Stomach smooth muscle (tissue), 2 donors: ENCODE measurements at regions not wholly inside any gene's neighbourhood (a gene's known extent, or its start where the extent isn't known, plus 50 kb on each side); places are given as distances from the start of the nearest gene placed in this dataset.

Experiments
- H3K27ac ChIP-seq: one replicate; pipeline ENCODE4 v1.7.0; 2013; ENCODE audit warnings: mild to moderate bottlenecking, low read length, inconsistent platforms
- H3K27me3 ChIP-seq, 2 donors: one replicate each; pipeline ENCODE4 v1.7.0; 2013; ENCODE audit warnings: low read length in 2 of 2; ENCODE audit not compliant: insufficient read depth in 2 of 2, control insufficient read depth in 1 of 2
- H3K36me3 ChIP-seq, 2 donors: one replicate each; pipeline ENCODE4 v1.7.0; 2013; ENCODE audit warnings: low read length in 2 of 2; ENCODE audit not compliant: control insufficient read depth in 2 of 2, insufficient read depth in 2 of 2
- H3K4me1 ChIP-seq: one replicate; pipeline ENCODE4 v1.7.0; 2013; ENCODE audit warnings: low read length; ENCODE audit not compliant: control insufficient read depth, insufficient read depth
- H3K4me3 ChIP-seq, 2 donors: one replicate each; pipeline ENCODE4 v1.7.0; 2013; ENCODE audit warnings: low read length in 2 of 2
- H3K9ac ChIP-seq, 2 donors: one replicate each; pipeline ENCODE4 v1.7.0; 2013; ENCODE audit warnings: low read length in 2 of 2, mild to moderate bottlenecking in 1 of 2
- H3K9me3 ChIP-seq, 2 donors: one replicate each; pipeline ENCODE4 v1.7.0; 2013; ENCODE audit warnings: low read length in 2 of 2; ENCODE audit not compliant: control insufficient read depth in 2 of 2
- donor health status: healthy.
- donor health status: Pancreatic carcinoma.

GRCh38 chr2:191738003-191738402, 60.1 kb downstream of the NABP1 start:
- Histone ChIP-seq H3K9me3 (no peaks in the 10 kb centered on the region), H3K4me3 (no peak overlapping the region), H3K4me1 (no peaks in the 10 kb centered on the region), H3K27me3 (no peaks in the 10 kb centered on the region), H3K9ac (no peak overlapping the region), H3K36me3 (no peaks in the 10 kb centered on the region), H3K27ac (no peak overlapping the region)

GRCh38 chr2:191738667-191739066, 60.7 kb downstream of the NABP1 start:
- H3K27ac ChIP-seq, result no peak overlapping the region
- no peak overlapping the region for H3K4me3 ChIP-seq
- H3K27me3 ChIP-seq, result no peaks in the 10 kb centered on the region
- no peaks in the 10 kb centered on the region for H3K4me1 ChIP-seq
- no peak overlapping the region for H3K9ac ChIP-seq
- no peaks in the 10 kb centered on the region for H3K9me3 ChIP-seq
- no peaks in the 10 kb centered on the region for H3K36me3 ChIP-seq

GRCh38 chr2:191739194-191739593, 61.3 kb downstream of the NABP1 start:
- H3K27me3 ChIP-seq, result no peaks in the 10 kb centered on the region
- no peak overlapping the region for H3K9ac ChIP-seq
- no peaks in the 10 kb centered on the region for H3K36me3 ChIP-seq
- no peak overlapping the region for H3K4me3 ChIP-seq
- H3K4me1 ChIP-seq, result no peaks in the 10 kb centered on the region
- no peak overlapping the region for H3K27ac ChIP-seq
- no peaks in the 10 kb centered on the region for H3K9me3 ChIP-seq

GRCh38 chr2:191740016-191740419, 62.1 kb downstream of the NABP1 start:
- Histone ChIP-seq H3K4me3 (no peak overlapping the region), H3K9ac (no peak overlapping the region), H3K4me1 (no peaks in the 10 kb centered on the region), H3K36me3 (no peaks in the 10 kb centered on the region), H3K27me3 (no peaks in the 10 kb centered on the region), H3K27ac (no peak overlapping the region), H3K9me3 (no peaks in the 10 kb centered on the region)

- H3K4me1 ChIP-seq, result no peaks in the 10 kb centered on the region
- H3K9me3 ChIP-seq, result no peaks in the 10 kb centered on the region
- H3K9ac ChIP-seq, result no peak overlapping the region
- no peaks in the 10 kb centered on the region for H3K27me3 ChIP-seq
- H3K27ac ChIP-seq, result no peak overlapping the region
- no peak overlapping the region for H3K4me3 ChIP-seq
- no peaks in the 10 kb centered on the region for H3K36me3 ChIP-seq
These were observed 62.8 kb downstream of the NABP1 start for GRCh38 chr2:191740759-191741158.

GRCh38 chr2:191746346-191747169, 68.6 kb downstream of the NABP1 start:
- no peaks in the 10 kb centered on the region for H3K9me3 ChIP-seq
- H3K9ac ChIP-seq, result no peak overlapping the region
- no peaks in the 10 kb centered on the region for H3K36me3 ChIP-seq
- peak overlapping the region in 1 of 2 donors; percentile 20 for H3K4me3 ChIP-seq
- H3K27ac ChIP-seq, result no peak overlapping the region
- peaks cover 2% of the 10 kb centered on the region for H3K4me1 ChIP-seq
- no peaks in the 10 kb centered on the region for H3K27me3 ChIP-seq

- H3K9ac ChIP-seq, result no peak overlapping the region
- no peak overlapping the region for H3K27ac ChIP-seq
- H3K27me3 ChIP-seq, result no peaks in the 10 kb centered on the region
- H3K36me3 ChIP-seq, result no peaks in the 10 kb centered on the region
- no peak overlapping the region for H3K4me3 ChIP-seq
- peaks cover 2% of the 10 kb centered on the region for H3K4me1 ChIP-seq
- no peaks in the 10 kb centered on the region for H3K9me3 ChIP-seq
These were observed 69.2 kb downstream of the NABP1 start for GRCh38 chr2:191747170-191747530.

- no peaks in the 10 kb centered on the region for H3K36me3 ChIP-seq
- H3K4me3 ChIP-seq, result no peak overlapping the region
- no peaks in the 10 kb centered on the region for H3K27me3 ChIP-seq
- no peak overlapping the region for H3K9ac ChIP-seq
- no peaks in the 10 kb centered on the region for H3K9me3 ChIP-seq
- no peak overlapping the region for H3K27ac ChIP-seq
- peaks cover 2% of the 10 kb centered on the region for H3K4me1 ChIP-seq
These were observed 70.1 kb downstream of the NABP1 start for GRCh38 chr2:191748059-191748461.

GRCh38 chr2:191748528-191749180, 70.7 kb downstream of the NABP1 start:
- Histone ChIP-seq H3K4me3 (no peak overlapping the region), H3K4me1 (peaks cover 2% of the 10 kb centered on the region), H3K36me3 (no peaks in the 10 kb centered on the region), H3K27ac (no peak overlapping the region), H3K27me3 (no peaks in the 10 kb centered on the region), H3K9ac (no peak overlapping the region), H3K9me3 (no peaks in the 10 kb centered on the region)

- Histone ChIP-seq H3K9me3 (no peaks in the 10 kb centered on the region), H3K4me1 (peaks cover 2% of the 10 kb centered on the region), H3K4me3 (no peak overlapping the region), H3K9ac (no peak overlapping the region), H3K27me3 (no peaks in the 10 kb centered on the region), H3K27ac (no peak overlapping the region), H3K36me3 (no peaks in the 10 kb centered on the region)
These were observed 71.2 kb downstream of the NABP1 start for GRCh38 chr2:191749181-191749540.

- Histone ChIP-seq H3K27ac (no peak overlapping the region), H3K9me3 (no peaks in the 10 kb centered on the region), H3K4me1 (no peaks in the 10 kb centered on the region), H3K9ac (no peak overlapping the region), H3K36me3 (no peaks in the 10 kb centered on the region), H3K4me3 (no peak overlapping the region), H3K27me3 (no peaks in the 10 kb centered on the region)
These were observed 76.2 kb downstream of the NABP1 start for GRCh38 chr2:191754103-191754502.
